DMS153 (cell line): ENCODE measurements at regions not wholly inside any gene's neighbourhood (a gene's known extent, or its start where the extent isn't known, plus 50 kb on each side); places are given as distances from the start of the nearest gene placed in this dataset.

Experiments
- DNase-seq: peaks from one replicate; lab custom pipeline; 2025; lab: John Stamatoyannopoulos, UW

GRCh38 chr17:13405080-13405479 is 196.6 kb downstream of the HS3ST3A1 start:
- DNase-seq: no peak

GRCh38 chr17:13403982-13404946 is 197.5 kb downstream of the HS3ST3A1 start:
- no peak for DNase-seq

- no peak for DNase-seq
These were observed 201.2 kb downstream of the HS3ST3A1 start for GRCh38 chr17:13400491-13400890.

GRCh38 chr17:13398853-13399252 is 202.9 kb downstream of the HS3ST3A1 start:
- DNase-seq: no peak

GRCh38 chr17:13398091-13398490 is 203.6 kb downstream of the HS3ST3A1 start:
- no peak for DNase-seq

- no peak for DNase-seq
These were observed 205.9 kb downstream of the HS3ST3A1 start for GRCh38 chr17:13395862-13396261.

- no peak for DNase-seq
These were observed 206.4 kb downstream of the HS3ST3A1 start for GRCh38 chr17:13395346-13395745.

- no peak for DNase-seq
These were observed 207.7 kb downstream of the HS3ST3A1 start for GRCh38 chr17:13393841-13394710.

GRCh38 chr17:13387952-13388351 is 213.8 kb downstream of the HS3ST3A1 start:
- no peak for DNase-seq

GRCh38 chr17:13387236-13387635 is 214.5 kb downstream of the HS3ST3A1 start:
- DNase-seq: no peak

GRCh38 chr17:13385481-13385911 is 216.2 kb downstream of the HS3ST3A1 start:
- no peak for DNase-seq

GRCh38 chr17:13384626-13385025 is 217.1 kb downstream of the HS3ST3A1 start:
- DNase-seq: no peak

GRCh38 chr17:13378361-13378760 is 223.4 kb downstream of the HS3ST3A1 start:
- DNase-seq: no peak

GRCh38 chr17:13374203-13375143 is 227.3 kb downstream of the HS3ST3A1 start:
- DNase-seq: no peak

GRCh38 chr17:13372432-13372831 is 229.3 kb downstream of the HS3ST3A1 start:
- no peak for DNase-seq

GRCh38 chr17:13367154-13367553 is 234.6 kb downstream of the HS3ST3A1 start:
- no peak for DNase-seq

- DNase-seq: no peak
These were observed 236.4 kb downstream of the HS3ST3A1 start for GRCh38 chr17:13365331-13365730.

- no peak for DNase-seq
These were observed 238.0 kb downstream of the HS3ST3A1 start for GRCh38 chr17:13363771-13364170.

- no peak for DNase-seq
These were observed 239.2 kb downstream of the HS3ST3A1 start for GRCh38 chr17:13362341-13363122.

- no peak for DNase-seq
These were observed 242.0 kb downstream of the HS3ST3A1 start for GRCh38 chr17:13359774-13360173.

GRCh38 chr17:13355054-13355453 is 246.7 kb downstream of the HS3ST3A1 start:
- DNase-seq: no peak
